OCI-LY3 (cell line): ENCODE measurements at regions not wholly inside any gene's neighbourhood (a gene's known extent, or its start where the extent isn't known, plus 50 kb on each side); places are given as distances from the start of the nearest gene placed in this dataset.

Experiments used
- H2AFZ ChIP-seq: fragments of 200-600, 300-600 bp; shearing (Covaris generic); 2 replicates; pipeline ENCODE4 v1.6.0; 2014; ENCODE audit warnings: antibody characterized with exemption, low read depth, low read length
- H3K27ac ChIP-seq: fragments of 200-600, 300-600 bp; sonication (generic); 2 replicates; pipeline ENCODE4 v1.5.1; 2014; ENCODE audit warnings: mild to moderate bottlenecking, low read length, moderate library complexity, mixed read lengths
- H3K27me3 ChIP-seq: fragments of 200-600, 300-600 bp; sonication (generic); 2 replicates; pipeline ENCODE4 v1.6.1; 2014; ENCODE audit warnings: low read depth, low read length, mixed read lengths
- H3K36me3 ChIP-seq: fragments of 200-600, 300-600 bp; sonication (generic); replicated peaks from 2 replicates; pipeline ENCODE3; 2014; ENCODE audit warnings: low read depth, low read length, mixed read lengths
- H3K4me1 ChIP-seq: fragments of 300-600, 200-600 bp; sonication (generic); 2 replicates; pipeline ENCODE4 v1.6.1; 2014; ENCODE audit warnings: low read length, mixed read lengths
- H3K4me2 ChIP-seq: fragments of 200-600, 300-600 bp; sonication (generic); 2 replicates; pipeline ENCODE4 v1.6.1; 2014; ENCODE audit warnings: low read length, mixed read lengths
- H3K4me3 ChIP-seq: fragments of 300-600, 200-600 bp; sonication (generic); 2 replicates; pipeline ENCODE4 v1.5.1; 2014; ENCODE audit warnings: antibody characterized with exemption, mild to moderate bottlenecking, low read length, moderate library complexity
- H3K79me2 ChIP-seq: fragments of 300-600, 200-600 bp; shearing (Covaris generic); 2 replicates; pipeline ENCODE4 v1.6.1; 2014; ENCODE audit warnings: mild to moderate bottlenecking, low read length, mixed read lengths
- H3K9ac ChIP-seq: fragments of 300-600, 200-600 bp; shearing (Covaris generic); 2 replicates; pipeline ENCODE4 v1.6.0; 2014; ENCODE audit warnings: mild to moderate bottlenecking, low read length, moderate library complexity
- H3K9me3 ChIP-seq: fragments of 200-600, 300-600 bp; shearing (Covaris generic); 2 replicates; pipeline ENCODE4 v1.6.1; 2014; ENCODE audit warnings: low read length, mixed read lengths; ENCODE audit not compliant: insufficient read depth
- H4K20me1 ChIP-seq: fragments of 200-600, 300-600 bp; sonication (generic); 2 replicates; pipeline ENCODE4 v1.6.1; 2016; ENCODE audit warnings: low read length, mixed read lengths; ENCODE audit not compliant: insufficient read depth
- CTCF ChIP-seq: fragments of 200-600, 300-600 bp; sonication (generic); IDR thresholded peaks from 2 replicates; pipeline ENCODE4 v1.5.1; 2014; ENCODE audit warnings: antibody characterized with exemption, low read length, low read depth
- EZH2phosphoT487 ChIP-seq: fragments of 200-600 bp; shearing (Covaris generic); IDR thresholded peaks from 2 replicates; pipeline ENCODE4 v1.6.1; 2018; ENCODE audit warnings: antibody characterized with exemption, mixed run types, low read depth

GRCh38 chrX:10087391-10087790, 69.4 kb upstream of the CLCN4 start:
- TF ChIP-seq CTCF (no peak), EZH2phosphoT487 (no peak)
- Histone ChIP-seq H4K20me1 (no peaks in the 10 kb centered on the region), H3K36me3 (no peaks in the 10 kb centered on the region)

GRCh38 chrX:10089378-10089795, 67.4 kb upstream of the CLCN4 start:
- Histone ChIP-seq H3K4me3 (no peak overlapping the region), H3K9ac (no peak overlapping the region), H3K4me1 (peaks cover 5% of the 10 kb centered on the region; the same call in 1 of the 2 replicates), H3K79me2 (no peaks in the 10 kb centered on the region), H3K27me3 (no peaks in the 10 kb centered on the region; the same call in 1 of the 2 replicates), H3K36me3 (no peaks in the 10 kb centered on the region), H2AFZ (no peak overlapping the region), H3K9me3 (no peaks in the 10 kb centered on the region), H3K4me2 (no peak overlapping the region), H4K20me1 (no peaks in the 10 kb centered on the region), H3K27ac (no peak overlapping the region)
- no peak for TF ChIP-seq EZH2phosphoT487
- no peak for TF ChIP-seq CTCF

More at GRCh38 chrX:10087391-10087790, 69.4 kb upstream of the CLCN4 start:
- Histone ChIP-seq H3K4me3 (no peak overlapping the region), H2AFZ (no peak overlapping the region), H3K27me3 (no peaks in the 10 kb centered on the region), H3K79me2 (no peaks in the 10 kb centered on the region), H3K4me2 (no peak overlapping the region), H3K4me1 (peaks cover 17% of the 10 kb centered on the region), H3K9ac (no peak overlapping the region), H3K9me3 (no peaks in the 10 kb centered on the region), H3K27ac (no peak overlapping the region)

GRCh38 chrX:10090319-10090718, 66.5 kb upstream of the CLCN4 start:
- H4K20me1 ChIP-seq = no peaks in the 10 kb centered on the region
- H3K27ac ChIP-seq = no peak overlapping the region
- H3K27me3 ChIP-seq = peaks cover 3% of the 10 kb centered on the region
- no peaks in the 10 kb centered on the region for H3K36me3 ChIP-seq
- no peaks in the 10 kb centered on the region for H3K9me3 ChIP-seq
- H3K79me2 ChIP-seq = no peaks in the 10 kb centered on the region
- H2AFZ ChIP-seq = no peak overlapping the region
- peaks cover 2% of the 10 kb centered on the region; the same call in 1 of the 2 replicates for H3K4me1 ChIP-seq
- no peak overlapping the region for H3K4me3 ChIP-seq
- TF ChIP-seq CTCF (no peak), EZH2phosphoT487 (no peak)
- H3K4me2 ChIP-seq = no peak overlapping the region
- no peak overlapping the region for H3K9ac ChIP-seq

GRCh38 chrX:10095246-10095645, 61.5 kb upstream of the CLCN4 start:
- H4K20me1 ChIP-seq = no peaks in the 10 kb centered on the region
- no peak overlapping the region for H3K4me3 ChIP-seq
- peaks cover 26% of the 10 kb centered on the region for H3K27me3 ChIP-seq
- no peaks in the 10 kb centered on the region for H3K36me3 ChIP-seq
- no peak for TF ChIP-seq EZH2phosphoT487
- H3K9ac ChIP-seq = no peak overlapping the region
- peaks cover 12% of the 10 kb centered on the region for H3K4me1 ChIP-seq
- H2AFZ ChIP-seq = no peak overlapping the region
- H3K79me2 ChIP-seq = no peaks in the 10 kb centered on the region
- H3K4me2 ChIP-seq = no peak overlapping the region
- no peak overlapping the region for H3K27ac ChIP-seq
- H3K9me3 ChIP-seq = no peaks in the 10 kb centered on the region
